K562 (cell line): ENCODE measurements at regions not wholly inside any gene's neighbourhood (a gene's known extent, or its start where the extent isn't known, plus 50 kb on each side); places are given as distances from the start of the nearest gene placed in this dataset.

ENCODE experiments used
- E2F5 ChIP-seq: sonication (generic); formaldehyde crosslinking; IDR thresholded peaks from 2 replicates; pipeline ENCODE4 v1.8.0; 2022; ENCODE audit warnings: mild to moderate bottlenecking, missing genetic modification reagents
- EZH2 ChIP-seq: IDR thresholded peaks from 2 replicates; pipeline ENCODE4 v1.6.1; 2012; ENCODE audit warnings: low read depth, mild to moderate bottlenecking, inconsistent platforms, low read length, borderline replicate concordance
- GTF2A2 ChIP-seq: IDR thresholded peaks from 2 replicates; pipeline ENCODE4 v1.6.1; 2016; ENCODE audit warnings: mild to moderate bottlenecking, missing genetic modification characterization, missing compliant biosample characterization
- KAT2B ChIP-seq: IDR thresholded peaks from one replicate; pipeline ENCODE4 v1.6.1; 2012; ENCODE audit warnings: low read depth, mild to moderate bottlenecking, control low read depth, inconsistent platforms, low read length, moderate library complexity
- KLF6 ChIP-seq: fragments of 250-450 bp; sonication (Bioruptor Pico); IDR thresholded peaks from 2 replicates; pipeline ENCODE4 v1.4.0; 2020; ENCODE audit warnings: mild to moderate bottlenecking, moderate library complexity, borderline replicate concordance
- NFE2 ChIP-seq: IDR thresholded peaks from 2 replicates; pipeline ENCODE4 v1.6.1; 2014; ENCODE audit warnings: antibody characterized with exemption, low read depth
- PATZ1 ChIP-seq: fragments of 250-450 bp; sonication (Bioruptor Pico); IDR thresholded peaks from 2 replicates; pipeline ENCODE4 v1.5.0; 2020; ENCODE audit warnings: mild to moderate bottlenecking, borderline replicate concordance
- POLR2A ChIP-seq: fragments of 450-650 bp; conservative IDR thresholded peaks from 2 replicates; pipeline ENCODE4 v1.6.1; 2016
- RERE ChIP-seq: sonication (generic); formaldehyde crosslinking; IDR thresholded peaks from 2 replicates; pipeline ENCODE4 v1.8.0; 2023; ENCODE audit warnings: missing genetic modification reagents, mild to moderate bottlenecking, borderline replicate concordance
- SMC3 ChIP-seq: conservative IDR thresholded peaks from 2 replicates; pipeline ENCODE4 v1.6.1; 2011; ENCODE audit warnings: low read depth, low read length, improper control_type of control experiment; ENCODE audit not compliant: insufficient read depth
- USF1 ChIP-seq: sonication (generic); formaldehyde crosslinking; IDR thresholded peaks from 2 replicates; pipeline ENCODE4 v1.9.0; 2022; ENCODE audit warnings: mild to moderate bottlenecking, missing genetic modification reagents
- ZNF449 ChIP-seq: fragments of 250-450 bp; sonication (Bioruptor Pico); IDR thresholded peaks from 2 replicates; pipeline ENCODE4 v1.8.0; 2022; ENCODE audit warnings: moderate library complexity, mild to moderate bottlenecking, inconsistent platforms
- TF ChIP-seq, protein P1 (sequence below): IDR thresholded peaks from 2 replicates; pipeline ENCODE4 v1.6.1; 2014; ENCODE audit warnings: antibody characterized with exemption
- TF ChIP-seq, protein P2 (sequence below), 2 experiments: fragments of 450-650 bp in 1 of 2; sonication (generic) in 1 of 2; formaldehyde crosslinking; conservative IDR thresholded peaks; 2 replicates each; pipeline versions ENCODE4 v1.4.0 to v1.8.1; 2020 to 2022; ENCODE audit warnings: mild to moderate bottlenecking in 1 of 2, missing genetic modification reagents in 1 of 2

DNA sequence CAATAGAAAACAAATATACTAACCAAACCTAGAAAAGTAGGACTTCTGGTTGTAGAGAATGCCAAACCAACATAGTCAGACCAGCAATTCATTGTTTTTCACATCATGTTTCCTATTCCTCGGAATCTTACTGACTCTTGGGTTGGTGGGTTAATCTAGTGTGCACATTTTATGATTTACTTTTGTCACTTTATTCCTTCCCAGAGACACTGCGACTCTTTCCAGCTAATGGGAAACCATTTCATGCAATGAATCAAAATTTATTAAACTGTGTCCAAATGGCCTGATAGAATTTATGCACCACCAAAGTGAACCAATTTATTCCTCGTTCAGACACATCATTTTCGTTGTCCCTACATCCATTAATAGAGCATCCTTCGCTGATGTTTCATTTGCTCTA lies 464.9 kb downstream of the RPS29 start:
- TF ChIP-seq RERE (CRISPR knock-in tag) (no peak), NFE2 (no peak), USF1 (CRISPR knock-in tag) (no peak), EZH2 (no peak), KLF6 (no peak), E2F5 (CRISPR knock-in tag) (no peak), KAT2B (no peak), POLR2A (no peak), SMC3 (no peak), GTF2A2 (no peak), PATZ1 (CRISPR knock-in tag) (no peak), ZNF449 (no peak)
- TF ChIP-seq, protein P1, sequence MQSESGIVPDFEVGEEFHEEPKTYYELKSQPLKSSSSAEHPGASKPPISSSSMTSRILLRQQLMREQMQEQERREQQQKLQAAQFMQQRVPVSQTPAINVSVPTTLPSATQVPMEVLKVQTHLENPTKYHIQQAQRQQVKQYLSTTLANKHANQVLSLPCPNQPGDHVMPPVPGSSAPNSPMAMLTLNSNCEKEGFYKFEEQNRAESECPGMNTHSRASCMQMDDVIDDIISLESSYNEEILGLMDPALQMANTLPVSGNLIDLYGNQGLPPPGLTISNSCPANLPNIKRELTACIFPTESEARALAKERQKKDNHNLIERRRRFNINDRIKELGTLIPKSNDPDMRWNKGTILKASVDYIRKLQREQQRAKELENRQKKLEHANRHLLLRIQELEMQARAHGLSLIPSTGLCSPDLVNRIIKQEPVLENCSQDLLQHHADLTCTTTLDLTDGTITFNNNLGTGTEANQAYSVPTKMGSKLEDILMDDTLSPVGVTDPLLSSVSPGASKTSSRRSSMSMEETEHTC = no peak
- TF ChIP-seq, protein P2, sequence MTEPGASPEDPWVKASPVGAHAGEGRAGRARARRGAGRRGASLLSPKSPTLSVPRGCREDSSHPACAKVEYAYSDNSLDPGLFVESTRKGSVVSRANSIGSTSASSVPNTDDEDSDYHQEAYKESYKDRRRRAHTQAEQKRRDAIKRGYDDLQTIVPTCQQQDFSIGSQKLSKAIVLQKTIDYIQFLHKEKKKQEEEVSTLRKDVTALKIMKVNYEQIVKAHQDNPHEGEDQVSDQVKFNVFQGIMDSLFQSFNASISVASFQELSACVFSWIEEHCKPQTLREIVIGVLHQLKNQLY (CRISPR knock-in tag; conservative IDR thresholded peaks at IDR 0.05) = no peak
